ENCODE measurements at regions not wholly inside any gene's neighbourhood (a gene's known extent, or its start where the extent isn't known, plus 50 kb on each side); places are given as distances from the start of the nearest gene placed in this dataset.

GRCh38 chr15:47484059-47484458, 233.2 kb upstream of the SEMA6D start:
- no peak for TF ChIP-seq CTCF (IDR thresholded peaks at IDR 0.05; ENCODE audit: low read depth, low read length)
- no peak overlapping the region for H3K4me3 ChIP-seq (ENCODE audit: low read depth, low read length)

GRCh38 chr15:47484997-47485396, 232.3 kb upstream of the SEMA6D start:
- H3K4me3 ChIP-seq (ENCODE audit: low read depth, low read length) = no peak overlapping the region
- no peak for TF ChIP-seq CTCF (IDR thresholded peaks at IDR 0.05; ENCODE audit: low read depth, low read length)

- no peak overlapping the region for H3K4me3 ChIP-seq (ENCODE audit: low read depth, low read length)
- TF ChIP-seq CTCF (IDR thresholded peaks at IDR 0.05; ENCODE audit: low read depth, low read length) = no peak
Observed at GRCh38 chr15:47485419-47485818, 231.9 kb upstream of the SEMA6D start.

GRCh38 chr15:47486040-47486439, 231.3 kb upstream of the SEMA6D start:
- no peak overlapping the region for H3K4me3 ChIP-seq (ENCODE audit: low read depth, low read length)
- no peak for TF ChIP-seq CTCF (IDR thresholded peaks at IDR 0.05; ENCODE audit: low read depth, low read length)

- H3K4me3 ChIP-seq (ENCODE audit: low read depth, low read length) = no peak overlapping the region
- TF ChIP-seq CTCF (IDR thresholded peaks at IDR 0.05; ENCODE audit: low read depth, low read length) = no peak
Observed at GRCh38 chr15:47492195-47492594, 225.1 kb upstream of the SEMA6D start.

- H3K4me3 ChIP-seq (ENCODE audit: low read depth, low read length) = no peak overlapping the region
- TF ChIP-seq CTCF (IDR thresholded peaks at IDR 0.05; ENCODE audit: low read depth, low read length) = no peak
Observed at GRCh38 chr15:47493357-47494247, 223.7 kb upstream of the SEMA6D start.

- TF ChIP-seq CTCF (IDR thresholded peaks at IDR 0.05; ENCODE audit: low read depth, low read length) = no peak
Observed at GRCh38 chr15:47496343-47497185, 220.7 kb upstream of the SEMA6D start.

More at GRCh38 chr15:47496343-47497185, 220.7 kb upstream of the SEMA6D start:
- H3K4me3 ChIP-seq (ENCODE audit: low read depth, low read length) = no peak overlapping the region

Measured in WI38 (cell line).